ENCODE measurements at regions not wholly inside any gene's neighbourhood (a gene's known extent, or its start where the extent isn't known, plus 50 kb on each side); places are given as distances from the start of the nearest gene placed in this dataset.

- Histone ChIP-seq H3K79me2 (ENCODE audit: control insufficient read depth, insufficient read depth, low read length) (no peaks in the 10 kb centered on the region), H3K27ac (ENCODE audit: control insufficient read depth, insufficient read depth, low read length) (no peak overlapping the region), H3K9me3 (ENCODE audit: control insufficient read depth, low read depth, low read length) (no peaks in the 10 kb centered on the region), H3K9me1 (ENCODE audit: control insufficient read depth, extremely low read depth, insufficient read depth, low read length) (no peaks in the 10 kb centered on the region), H3K4me3 (ENCODE audit: control insufficient read depth in 2 of 3, extremely low read depth in 1 of 3, insufficient read depth in 2 of 3, low read depth in 1 of 3, low read length in 3 of 3) (no peak overlapping the region), H4K20me1 (ENCODE audit: control insufficient read depth, extremely low read depth, insufficient read depth, low read length) (no peaks in the 10 kb centered on the region), H3K27me3 (ENCODE audit: control insufficient read depth, extremely low read depth, insufficient read depth, low read length) (no peaks in the 10 kb centered on the region), H3K4me2 (ENCODE audit: control insufficient read depth, extremely low read depth, insufficient read depth, low read depth, low read length) (no peak overlapping the region), H3K9ac (ENCODE audit: control insufficient read depth, extremely low read depth, insufficient read depth, low read length) (no peak overlapping the region), H3K4me1 (ENCODE audit: control insufficient read depth, extremely low read depth, insufficient read depth, low read length) (no peaks in the 10 kb centered on the region), H2AFZ (ENCODE audit: control insufficient read depth, low read length) (no peak overlapping the region), H3K36me3 (ENCODE audit: control insufficient read depth in 2 of 2, extremely low read depth in 1 of 2, insufficient read depth in 2 of 2, low read length in 2 of 2) (no peaks in the 10 kb centered on the region)
- dilution Hi-C loops (cut with MboI; ENCODE audit: extremely low pct_ligation_motif_present, low sequenced_read_pairs): no loop called here
- TF ChIP-seq EZH2 (IDR thresholded peaks at IDR 0.05; ENCODE audit: low read length) (no peak), CTCF (optimal IDR thresholded peaks at IDR 0.05 in 1 of 3, IDR thresholded peaks at IDR 0.05 in 1 of 3, conservative IDR thresholded peaks at IDR 0.05 in 1 of 3; ENCODE audit: extremely low read depth in 1 of 3, insufficient read depth in 2 of 3, low read length in 3 of 3) (no peak)
- FAIRE-seq: no peak
- no peak for DNase-seq (ENCODE audit: low read depth, low spot score)
Observed at GRCh38 chr7:106382129-106382528, 97.3 kb upstream of the NAMPT start.

DNA sequence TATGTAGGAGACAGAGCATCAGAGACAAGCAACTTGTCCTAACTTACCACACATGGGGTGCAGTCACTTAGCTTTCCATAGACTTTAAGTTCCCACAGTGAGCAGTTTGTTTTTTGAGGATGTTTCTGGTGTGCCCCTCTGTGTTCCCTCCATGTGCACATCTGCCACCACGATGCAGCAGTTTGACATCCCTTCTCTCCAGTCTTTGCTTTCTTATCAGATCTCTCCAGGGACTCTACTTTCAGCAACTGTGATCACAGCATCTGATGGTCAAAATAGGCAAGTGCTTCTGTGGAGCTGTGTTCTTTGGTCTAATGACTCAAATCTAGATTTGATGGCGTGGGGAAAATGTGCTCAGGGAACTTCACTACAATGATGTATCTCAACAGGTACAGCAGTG, 96.5 kb upstream of the NAMPT start:
- FAIRE-seq (no peak), DNase-seq (ENCODE audit: low read depth, low spot score) (no peak)
- no peaks in the 10 kb centered on the region for H3K27me3 ChIP-seq (ENCODE audit: control insufficient read depth, extremely low read depth, insufficient read depth, low read length)
- no peaks in the 10 kb centered on the region for H4K20me1 ChIP-seq (ENCODE audit: control insufficient read depth, extremely low read depth, insufficient read depth, low read length)
- dilution Hi-C loops (cut with MboI; ENCODE audit: extremely low pct_ligation_motif_present, low sequenced_read_pairs): no loop called here
- no peak for TF ChIP-seq CTCF (optimal IDR thresholded peaks at IDR 0.05 in 1 of 3, IDR thresholded peaks at IDR 0.05 in 1 of 3, conservative IDR thresholded peaks at IDR 0.05 in 1 of 3; ENCODE audit: extremely low read depth in 1 of 3, insufficient read depth in 2 of 3, low read length in 3 of 3)
- TF ChIP-seq EZH2 (IDR thresholded peaks at IDR 0.05; ENCODE audit: low read length): no peak
- no peaks in the 10 kb centered on the region for H3K79me2 ChIP-seq (ENCODE audit: control insufficient read depth, insufficient read depth, low read length)
- no peak overlapping the region for H3K4me2 ChIP-seq (ENCODE audit: control insufficient read depth, extremely low read depth, insufficient read depth, low read depth, low read length)
- H3K27ac ChIP-seq (ENCODE audit: control insufficient read depth, insufficient read depth, low read length): no peak overlapping the region
- no peak overlapping the region for H3K4me3 ChIP-seq (ENCODE audit: control insufficient read depth in 2 of 3, extremely low read depth in 1 of 3, insufficient read depth in 2 of 3, low read depth in 1 of 3, low read length in 3 of 3)
- no peaks in the 10 kb centered on the region for H3K9me1 ChIP-seq (ENCODE audit: control insufficient read depth, extremely low read depth, insufficient read depth, low read length)
- no peak overlapping the region for H2AFZ ChIP-seq (ENCODE audit: control insufficient read depth, low read length)
- no peak overlapping the region for H3K9ac ChIP-seq (ENCODE audit: control insufficient read depth, extremely low read depth, insufficient read depth, low read length)
- H3K4me1 ChIP-seq (ENCODE audit: control insufficient read depth, extremely low read depth, insufficient read depth, low read length): no peaks in the 10 kb centered on the region
- H3K36me3 ChIP-seq (ENCODE audit: control insufficient read depth in 2 of 2, extremely low read depth in 1 of 2, insufficient read depth in 2 of 2, low read length in 2 of 2): no peaks in the 10 kb centered on the region
- no peaks in the 10 kb centered on the region for H3K9me3 ChIP-seq (ENCODE audit: control insufficient read depth, low read depth, low read length)
